Osteoblast (primary cell): ENCODE measurements at regions not wholly inside any gene's neighbourhood (a gene's known extent, or its start where the extent isn't known, plus 50 kb on each side); places are given as distances from the start of the nearest gene placed in this dataset.

Source experiments
- DNase-seq: peaks from one replicate; pipeline ENCODE4 v3.0.0; 2011; ENCODE audit warnings: low spot score, mixed read lengths; ENCODE audit not compliant: insufficient read length; ENCODE audit errors: missing footprints
- H2AFZ ChIP-seq: 2 replicates; pipeline ENCODE4 v1.6.0; 2011; ENCODE audit warnings: mild to moderate bottlenecking, low read length
- H3K27ac ChIP-seq: 2 replicates; pipeline ENCODE4 v1.5.1; 2011; ENCODE audit warnings: mild to moderate bottlenecking, low read depth, low read length, moderate library complexity
- H3K27me3 ChIP-seq: 2 replicates; pipeline ENCODE4 v1.6.0; 2012; ENCODE audit warnings: mild to moderate bottlenecking, control low read depth, inconsistent platforms, low read length, moderate library complexity; ENCODE audit not compliant: insufficient read depth
- H3K36me3 ChIP-seq: 2 replicates; pipeline ENCODE4 v1.5.1; 2011; ENCODE audit warnings: mild to moderate bottlenecking, low read length, control low read depth, moderate library complexity; ENCODE audit not compliant: insufficient read depth
- H3K4me1 ChIP-seq: 2 replicates; pipeline ENCODE4 v1.5.1; 2011; ENCODE audit warnings: mild to moderate bottlenecking, low read length, control low read depth, moderate library complexity; ENCODE audit not compliant: insufficient read depth
- H3K4me2 ChIP-seq: 2 replicates; pipeline ENCODE4 v1.6.0; 2011; ENCODE audit warnings: mild to moderate bottlenecking, low read length; ENCODE audit not compliant: insufficient read depth
- H3K4me3 ChIP-seq: fragments of 200-600 bp; sonication (generic); 3 replicates; pipeline ENCODE4 v1.5.1; 2012; ENCODE audit warnings: mild to moderate bottlenecking, low read length, inconsistent platforms; ENCODE audit not compliant: insufficient read depth
- H3K79me2 ChIP-seq: 2 replicates; pipeline ENCODE4 v1.6.0; 2012; ENCODE audit warnings: mild to moderate bottlenecking, low read length, control low read depth, inconsistent platforms; ENCODE audit not compliant: insufficient read depth
- H3K9me3 ChIP-seq: 2 replicates; pipeline ENCODE4 v1.5.1; 2011; ENCODE audit warnings: low read depth, low read length, control low read depth
- H4K20me1 ChIP-seq: 2 replicates; pipeline ENCODE4 v1.6.0; 2012; ENCODE audit warnings: mild to moderate bottlenecking, low read length, control low read depth; ENCODE audit not compliant: insufficient read depth
- CTCF ChIP-seq: IDR thresholded peaks from 2 replicates; pipeline ENCODE4 v1.5.1; 2011; ENCODE audit warnings: mild to moderate bottlenecking, low read depth, low read length, moderate library complexity; ENCODE audit errors: extremely low read depth

DNA sequence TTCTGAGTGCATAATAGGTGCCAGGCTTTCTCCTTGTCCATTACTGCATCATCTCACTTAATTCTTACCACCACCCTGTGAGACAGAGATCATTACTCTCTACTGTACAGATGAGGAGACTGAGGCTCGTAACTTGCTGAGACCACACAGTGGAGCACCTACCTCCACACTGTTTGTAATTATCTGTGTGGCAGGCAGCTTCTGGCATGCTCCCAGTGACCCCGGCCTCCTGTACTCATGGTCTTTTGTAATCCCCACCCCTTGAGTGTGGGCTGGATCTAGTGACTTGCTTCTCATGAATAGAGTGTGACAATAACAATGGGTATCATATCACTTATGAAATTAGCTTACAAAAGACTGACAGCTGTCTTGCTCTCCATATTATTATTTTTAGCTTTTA, 407.3 kb downstream of the MATN1 start:
- no peak overlapping the region for H2AFZ ChIP-seq
- H3K4me3 ChIP-seq = no peak overlapping the region
- no peaks in the 10 kb centered on the region for H3K36me3 ChIP-seq
- H3K27me3 ChIP-seq = no peaks in the 10 kb centered on the region
- H4K20me1 ChIP-seq = no peaks in the 10 kb centered on the region
- H3K27ac ChIP-seq = no peak overlapping the region
- DNase-seq = no peak
- TF ChIP-seq CTCF = no peak
- no peaks in the 10 kb centered on the region for H3K9me3 ChIP-seq
- H3K4me2 ChIP-seq = no peak overlapping the region
- no peaks in the 10 kb centered on the region for H3K4me1 ChIP-seq
- no peaks in the 10 kb centered on the region for H3K79me2 ChIP-seq

DNA sequence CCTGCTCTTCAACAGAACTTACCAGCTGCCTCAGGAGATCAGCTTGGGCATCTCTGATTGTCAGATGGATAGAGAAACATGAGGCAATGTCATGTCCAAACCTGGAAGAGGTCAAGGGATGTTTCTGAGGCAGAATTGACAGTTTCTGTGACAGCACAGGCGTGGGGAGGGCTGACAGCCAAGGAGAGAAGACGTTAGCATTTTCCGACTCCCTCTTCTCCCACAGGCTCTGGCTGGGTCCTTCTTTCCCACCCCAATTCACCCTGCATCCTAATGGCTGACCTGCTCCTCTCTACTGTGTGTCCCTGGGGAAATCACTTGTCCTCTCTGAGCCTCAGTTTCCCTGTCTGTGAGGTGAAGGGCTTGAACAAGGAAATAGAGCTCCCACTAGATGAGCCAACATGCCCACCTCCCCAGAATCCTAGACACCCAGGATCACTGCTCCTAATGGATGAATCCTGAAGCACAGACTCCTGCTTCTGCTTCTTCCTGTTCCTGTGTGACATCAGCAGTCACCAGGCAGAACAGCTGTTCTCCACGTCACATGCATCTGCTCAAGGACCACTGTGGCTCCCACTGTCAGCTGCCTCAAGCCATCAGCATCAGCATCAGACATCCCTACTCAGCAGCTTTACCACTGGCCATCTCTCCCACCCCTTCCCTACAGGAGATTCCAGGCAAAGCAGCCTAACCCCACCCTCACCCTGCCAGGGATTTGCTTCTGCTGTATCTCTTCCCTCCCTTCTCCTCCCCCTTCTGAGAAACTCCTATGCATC, 408.0 kb downstream of the MATN1 start:
- H3K79me2 ChIP-seq = no peaks in the 10 kb centered on the region
- TF ChIP-seq CTCF = no peak
- H3K4me3 ChIP-seq = no peak overlapping the region
- no peak overlapping the region for H3K4me2 ChIP-seq
- no peaks in the 10 kb centered on the region for H3K4me1 ChIP-seq
- no peak for DNase-seq
- H2AFZ ChIP-seq = no peak overlapping the region
- no peaks in the 10 kb centered on the region for H3K9me3 ChIP-seq
- no peaks in the 10 kb centered on the region for H3K27me3 ChIP-seq
- no peaks in the 10 kb centered on the region for H3K36me3 ChIP-seq
- no peaks in the 10 kb centered on the region for H4K20me1 ChIP-seq
- no peak overlapping the region for H3K27ac ChIP-seq

DNA sequence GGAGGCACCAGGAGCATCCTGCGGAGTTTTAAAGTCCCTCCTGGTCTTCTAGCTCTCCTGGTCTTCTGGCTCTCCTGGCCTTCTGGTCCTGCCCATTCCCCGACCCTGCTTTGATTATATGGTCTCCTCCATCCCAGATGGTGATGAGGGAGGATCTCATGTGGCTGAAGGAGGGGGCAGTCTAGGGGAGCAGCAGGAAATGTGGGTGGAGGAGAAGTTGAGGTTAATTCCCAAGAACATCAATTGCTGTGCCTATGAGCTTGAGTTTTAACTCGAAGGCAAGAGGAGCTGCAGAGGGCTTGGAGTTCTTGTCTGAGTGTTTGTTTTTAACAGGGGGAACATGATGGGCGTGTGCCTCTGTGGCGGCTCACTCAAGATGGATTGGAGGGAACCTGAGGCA, 408.8 kb downstream of the MATN1 start:
- Histone ChIP-seq H2AFZ (no peak overlapping the region), H3K27ac (no peak overlapping the region), H3K9me3 (no peaks in the 10 kb centered on the region), H3K36me3 (no peaks in the 10 kb centered on the region), H3K4me3 (no peak overlapping the region), H3K79me2 (no peaks in the 10 kb centered on the region), H3K4me1 (no peaks in the 10 kb centered on the region), H3K4me2 (no peak overlapping the region), H3K27me3 (no peaks in the 10 kb centered on the region), H4K20me1 (no peaks in the 10 kb centered on the region)
- DNase-seq = no peak
- TF ChIP-seq CTCF = no peak

DNA sequence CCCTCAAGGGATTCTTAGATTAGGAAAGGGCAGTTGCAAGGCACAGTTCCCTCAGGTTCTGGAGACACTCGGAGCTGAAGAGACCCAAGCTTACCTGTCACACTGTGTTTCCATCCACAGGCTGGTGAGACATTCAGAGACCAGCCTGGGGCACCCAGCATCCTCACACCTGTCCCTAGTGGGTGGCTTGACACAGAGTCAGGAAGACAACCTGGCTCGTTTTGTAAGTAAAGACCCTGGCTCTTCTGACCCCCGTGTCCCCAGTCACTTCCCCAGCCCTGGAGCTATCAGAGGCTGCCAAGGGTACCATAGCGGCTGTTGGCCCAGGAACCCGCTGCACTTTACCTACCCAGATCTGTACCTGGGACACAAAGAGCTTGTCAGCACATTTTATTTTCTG, 409.8 kb downstream of the MATN1 start:
- no peaks in the 10 kb centered on the region for H3K36me3 ChIP-seq
- DNase-seq = no peak
- H4K20me1 ChIP-seq = no peaks in the 10 kb centered on the region
- H2AFZ ChIP-seq = no peak overlapping the region
- H3K4me3 ChIP-seq = no peak overlapping the region
- no peaks in the 10 kb centered on the region for H3K27me3 ChIP-seq
- H3K79me2 ChIP-seq = no peaks in the 10 kb centered on the region
- H3K27ac ChIP-seq = no peak overlapping the region
- no peak overlapping the region for H3K4me2 ChIP-seq
- TF ChIP-seq CTCF = no peak
- no peaks in the 10 kb centered on the region for H3K4me1 ChIP-seq
- no peaks in the 10 kb centered on the region for H3K9me3 ChIP-seq
